ENCODE measurements at regions not wholly inside any gene's neighbourhood (a gene's known extent, or its start where the extent isn't known, plus 50 kb on each side); places are given as distances from the start of the nearest gene placed in this dataset.

DNA sequence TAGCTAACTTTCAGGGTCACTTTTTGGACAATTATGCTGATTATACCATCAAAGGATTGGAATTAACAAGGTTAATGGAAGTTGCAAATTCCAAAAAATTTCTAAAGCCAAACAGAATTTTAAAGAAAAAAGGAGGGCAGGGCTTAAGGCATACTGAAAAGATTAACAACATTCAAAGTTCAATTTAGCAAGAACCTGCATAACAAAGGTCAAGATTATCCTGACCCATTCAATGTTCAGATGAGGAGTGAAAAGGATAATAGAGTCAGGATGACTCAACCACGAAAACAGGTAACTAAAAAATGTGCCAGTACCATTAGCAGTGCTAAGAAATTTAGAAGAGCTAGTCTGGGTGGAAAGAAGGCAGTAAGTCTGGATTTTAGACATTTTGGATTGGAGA is 139.8 kb upstream of the HNMT start:
- DNase-seq, result no peak

DNA sequence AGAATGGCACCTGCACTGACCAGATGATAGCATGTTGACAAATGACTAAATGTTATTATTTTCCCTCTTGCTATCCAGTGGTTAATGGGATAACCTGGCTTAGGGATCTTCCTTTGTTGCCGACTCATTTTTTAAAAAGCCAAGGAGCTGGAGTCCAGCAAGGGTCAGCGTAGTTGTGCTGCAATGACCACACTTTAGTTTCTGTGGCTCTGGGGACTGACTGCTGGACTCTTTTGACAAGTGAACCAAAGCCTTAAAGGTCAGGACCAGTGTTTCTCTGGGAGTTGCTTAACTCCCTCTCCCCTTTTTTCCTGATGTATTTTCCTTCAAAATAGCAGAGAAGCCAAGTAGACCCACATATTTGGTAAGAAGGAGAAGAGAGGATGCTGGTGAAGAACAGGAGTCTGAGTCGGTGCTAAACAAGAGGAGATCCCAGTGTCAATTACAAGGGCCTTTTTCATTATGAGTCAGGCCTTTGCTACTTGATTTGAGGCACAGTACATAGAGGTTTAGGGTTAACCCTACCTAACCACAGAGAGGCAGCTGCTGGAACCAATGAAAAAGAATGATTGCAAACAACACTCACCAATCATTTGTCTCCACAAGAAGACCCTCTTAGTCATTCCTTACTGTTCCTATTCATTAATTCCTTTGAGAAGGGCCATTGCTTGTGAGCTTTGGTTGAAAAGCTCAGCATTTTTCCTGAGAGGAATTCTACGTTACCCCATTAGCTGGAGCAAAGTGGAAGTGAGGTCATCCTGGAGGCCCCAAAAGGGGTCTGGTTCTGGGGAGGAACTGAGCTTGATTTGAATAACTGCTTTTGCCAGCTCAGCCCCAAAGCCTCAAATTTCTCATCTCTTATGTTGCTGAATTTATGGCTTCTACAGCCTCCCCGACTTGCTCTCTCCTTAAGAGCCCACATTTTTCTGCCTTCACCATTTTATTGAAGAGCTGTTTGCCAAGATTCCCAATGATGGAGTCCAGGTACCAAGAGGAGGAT is 137.6 kb upstream of the HNMT start:
- DNase-seq, result no peak

DNA sequence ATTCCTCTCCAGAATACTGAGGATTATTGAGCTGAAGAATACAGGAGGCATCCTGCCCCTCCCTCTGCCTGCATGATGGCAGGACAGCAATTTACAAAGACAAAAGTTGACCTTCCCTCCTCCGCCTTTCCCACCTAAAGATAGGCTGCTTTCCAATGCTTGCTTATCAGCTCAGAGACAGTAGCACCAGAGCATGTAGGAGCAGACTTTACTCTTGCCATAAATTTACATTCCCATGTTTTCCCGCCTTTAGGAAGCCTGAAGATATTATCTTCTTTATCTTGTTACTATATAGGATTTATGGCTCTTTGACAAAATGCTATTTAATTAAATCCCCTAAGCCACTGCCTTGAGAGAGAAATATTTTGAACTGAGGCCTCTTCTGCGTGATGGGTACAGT is 135.6 kb upstream of the HNMT start:
- no peak for DNase-seq

DNA sequence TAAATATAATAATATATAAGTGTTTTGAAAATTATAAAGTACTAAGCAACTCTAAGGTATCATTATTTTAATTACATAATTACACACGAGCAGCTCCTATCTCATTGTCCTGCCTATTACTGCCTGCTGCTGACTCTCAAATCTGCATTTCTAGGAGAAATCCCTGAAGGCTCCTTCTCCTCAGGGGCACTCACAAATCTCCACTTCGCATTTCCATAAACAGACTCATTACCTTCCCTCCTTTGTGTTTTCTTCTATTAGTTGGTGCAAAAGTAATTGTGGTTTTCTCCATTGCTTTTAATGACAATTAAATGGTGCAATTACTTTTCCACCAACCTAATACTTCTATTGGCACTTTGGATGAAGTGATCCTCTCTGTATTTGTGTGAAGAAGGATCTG is 135.0 kb upstream of the HNMT start:
- no peak for DNase-seq

DNA sequence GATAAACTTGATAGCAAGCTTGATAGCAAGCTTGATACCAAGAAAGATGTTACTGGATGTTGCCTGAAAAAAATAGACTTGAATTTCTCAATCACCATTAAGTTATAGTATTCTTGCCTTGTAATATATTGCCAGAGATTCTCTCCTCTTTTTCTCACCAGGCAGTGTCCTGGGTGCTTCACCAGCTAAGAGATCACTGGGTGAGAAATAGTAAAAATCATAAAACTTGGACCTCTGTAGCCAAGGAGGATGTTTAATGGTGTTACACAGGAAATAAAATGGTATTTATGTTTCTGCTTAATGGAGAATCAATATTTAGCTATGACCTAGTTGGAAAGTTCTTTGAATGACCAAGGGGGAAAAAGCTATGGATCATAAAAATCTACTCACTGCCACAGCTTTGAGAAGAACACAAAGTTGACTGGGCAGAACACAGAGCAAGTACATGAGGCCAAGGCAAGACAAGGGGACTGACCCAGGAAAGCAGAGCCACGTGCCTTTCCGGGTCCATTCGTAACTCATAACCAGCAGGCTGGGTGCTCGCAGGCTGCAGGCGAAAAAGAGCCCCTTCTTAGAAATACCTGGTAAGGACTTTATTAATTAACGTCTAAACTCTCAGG is 129.4 kb upstream of the HNMT start:
- DNase-seq, result no peak

DNA sequence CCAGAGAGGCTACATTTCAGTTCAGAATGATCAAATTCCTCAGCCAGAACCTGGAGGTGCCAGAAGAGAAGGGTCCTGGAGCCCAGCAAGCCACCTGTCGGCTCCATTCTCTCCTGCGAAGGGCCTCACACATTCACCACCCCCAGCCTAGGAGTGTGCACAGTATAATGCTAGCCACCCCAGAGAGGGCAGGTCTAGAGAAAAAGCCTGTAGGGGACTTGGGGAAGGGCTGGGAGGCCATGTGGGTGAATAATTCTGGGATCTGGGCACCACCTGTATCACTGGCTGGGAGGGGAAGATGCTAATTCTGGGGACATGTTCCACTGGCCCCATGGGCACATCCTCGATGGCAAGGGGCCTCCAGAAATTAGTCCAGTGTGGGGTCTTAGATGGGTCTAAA is 127.6 kb upstream of the HNMT start:
- DNase-seq, result no peak

DNA sequence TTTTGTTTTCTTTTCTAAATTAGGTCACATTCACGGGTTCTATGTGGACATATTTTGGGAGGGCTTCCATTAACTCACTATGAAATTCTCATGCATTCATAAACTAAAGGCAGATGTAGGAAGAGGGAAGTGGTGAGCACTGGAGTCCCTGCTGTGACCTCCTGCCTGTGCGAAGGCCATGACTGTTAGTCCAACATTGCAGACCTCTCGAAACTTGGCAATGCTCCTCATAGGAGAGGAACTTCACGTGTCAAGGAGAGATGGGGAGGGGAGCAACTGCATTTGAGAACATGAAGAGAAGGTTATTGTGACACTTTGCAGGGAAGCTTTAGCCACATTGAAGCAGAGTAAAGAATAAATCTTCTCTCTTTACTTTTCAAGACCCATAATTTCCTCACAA is 126.4 kb upstream of the HNMT start:
- DNase-seq, result no peak

DNA sequence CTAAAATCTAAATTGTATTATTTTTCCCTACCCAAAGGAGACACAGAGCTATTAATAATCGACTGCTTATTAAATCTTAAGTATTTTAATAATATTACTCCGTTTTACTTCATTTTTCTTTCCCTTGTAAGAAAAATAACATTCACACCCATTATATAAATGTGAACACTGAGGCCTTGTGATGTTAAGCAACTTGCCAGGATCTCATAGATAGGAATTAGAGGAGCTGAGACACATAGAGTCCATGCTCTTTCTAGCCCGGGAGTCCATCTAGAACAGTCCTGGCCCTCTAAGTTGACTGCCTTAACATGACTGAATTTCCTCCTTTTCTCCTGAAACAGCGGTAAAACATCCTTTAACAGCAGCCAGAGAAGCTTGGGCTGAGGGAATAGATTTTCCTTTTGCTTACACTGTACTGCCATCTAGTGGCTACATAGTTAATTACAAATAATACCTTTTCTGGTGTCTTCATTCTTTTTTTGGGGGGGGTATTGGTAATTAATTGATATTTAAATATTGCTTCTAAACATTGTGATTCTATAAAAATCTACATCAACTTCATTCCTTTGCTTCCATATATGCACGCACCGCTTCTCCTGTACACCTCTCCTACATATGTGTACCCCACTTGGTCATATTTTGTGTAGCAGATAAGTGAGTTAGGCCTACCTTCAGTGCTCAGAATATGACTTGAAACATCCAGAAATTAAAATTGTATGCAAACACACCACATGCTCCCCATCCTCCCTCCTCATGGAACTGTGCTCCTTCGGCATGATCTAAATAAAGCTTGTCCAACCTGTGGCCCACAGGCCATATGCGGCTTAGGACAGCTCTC is 125.8 kb upstream of the HNMT start:
- peak in 2 of 51 donors; percentile 4 to 35 for DNase-seq

DNA sequence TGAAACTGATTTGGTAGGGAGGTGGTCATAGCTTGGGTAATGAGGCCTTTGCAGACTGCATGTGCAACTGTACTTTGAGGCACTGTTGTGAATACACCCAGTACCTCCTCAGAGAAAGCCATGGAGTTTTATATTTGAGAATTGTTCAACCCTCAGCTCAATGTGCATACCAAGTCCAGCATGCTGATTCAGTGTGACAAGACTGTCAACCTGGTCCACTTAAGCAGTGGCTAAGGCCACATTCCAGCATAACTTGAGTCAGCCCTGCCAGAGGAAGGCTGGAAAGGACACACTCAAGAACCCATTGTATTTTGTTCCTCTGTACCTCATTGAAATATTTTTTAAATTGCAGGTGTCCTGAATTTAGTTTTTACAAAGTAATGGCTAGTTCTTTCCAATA is 121.8 kb upstream of the HNMT start:
- no peak for DNase-seq

DNA sequence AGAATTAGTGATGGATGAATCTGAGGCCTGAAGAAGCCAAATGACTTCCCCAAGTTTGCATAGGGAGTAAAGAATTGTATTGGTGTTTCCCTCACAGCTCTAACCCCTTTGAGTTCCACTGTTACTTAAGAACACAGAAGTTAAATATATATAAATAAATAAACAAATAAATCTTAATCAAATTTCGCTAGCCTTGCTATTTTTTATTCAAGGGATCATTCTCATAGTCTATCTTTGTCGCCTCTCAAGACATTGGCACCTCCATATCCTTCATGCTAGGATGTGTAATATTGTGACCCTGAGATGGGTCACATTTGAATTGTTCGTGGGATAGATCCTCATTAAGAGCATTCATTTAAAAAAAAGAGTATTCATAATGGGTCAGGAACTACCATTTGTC is 121.3 kb upstream of the HNMT start:
- no peak for DNase-seq

DNA sequence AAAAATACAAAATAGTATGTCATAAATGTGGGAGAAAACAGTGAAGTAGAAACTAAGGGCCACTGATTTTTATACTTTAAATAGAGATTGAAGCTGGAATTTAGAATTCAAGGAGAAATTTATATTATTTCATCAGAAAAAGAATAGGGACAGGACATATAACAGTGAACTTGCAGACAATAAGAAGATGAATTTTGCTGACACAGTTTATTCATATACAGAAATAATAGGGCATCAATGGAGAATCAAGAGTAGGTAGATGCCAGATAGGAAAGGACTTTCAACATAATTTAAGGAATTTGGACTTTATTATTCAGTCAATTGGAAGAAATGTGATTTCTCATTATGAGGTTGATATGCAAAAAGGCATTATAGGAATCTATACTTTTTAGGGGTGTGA is 118.9 kb upstream of the HNMT start:
- DNase-seq, result no peak

DNA sequence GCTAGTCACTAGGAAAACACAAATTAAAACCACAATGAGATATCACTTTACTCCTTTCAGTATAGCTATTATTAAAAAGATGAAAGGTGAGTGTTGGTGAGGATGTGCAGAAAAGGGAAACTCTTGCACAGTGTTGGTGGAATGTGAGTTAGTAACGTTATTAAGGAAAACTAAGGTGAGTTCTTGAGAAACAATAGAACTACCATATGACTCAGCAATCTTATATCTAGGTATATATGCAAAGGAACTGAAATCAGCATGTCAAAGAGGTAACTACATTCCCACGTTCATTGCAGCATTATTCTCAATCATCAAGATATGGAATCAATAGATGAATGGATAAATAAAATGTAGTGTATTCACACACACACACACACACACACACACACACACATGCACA is 117.3 kb upstream of the HNMT start:
- DNase-seq, result no peak

DNA sequence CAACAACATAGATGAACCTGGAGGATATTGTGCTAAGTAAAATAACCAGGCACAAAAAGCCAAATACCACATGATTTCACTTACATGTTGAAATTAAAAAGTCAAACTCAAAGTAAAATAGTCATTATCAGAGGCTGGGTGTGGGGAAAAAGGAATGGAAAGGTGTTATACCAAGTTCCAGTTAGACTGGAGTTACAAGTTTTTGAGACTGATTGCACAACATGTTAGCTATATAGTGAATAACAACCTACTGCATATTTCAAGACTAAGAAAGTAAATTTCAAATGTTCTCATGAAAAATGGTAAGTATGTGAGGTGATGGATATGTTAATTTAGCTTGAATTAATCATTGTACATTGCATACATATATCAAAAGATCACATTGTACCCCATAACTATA is 116.8 kb upstream of the HNMT start:
- DNase-seq, result no peak

DNA sequence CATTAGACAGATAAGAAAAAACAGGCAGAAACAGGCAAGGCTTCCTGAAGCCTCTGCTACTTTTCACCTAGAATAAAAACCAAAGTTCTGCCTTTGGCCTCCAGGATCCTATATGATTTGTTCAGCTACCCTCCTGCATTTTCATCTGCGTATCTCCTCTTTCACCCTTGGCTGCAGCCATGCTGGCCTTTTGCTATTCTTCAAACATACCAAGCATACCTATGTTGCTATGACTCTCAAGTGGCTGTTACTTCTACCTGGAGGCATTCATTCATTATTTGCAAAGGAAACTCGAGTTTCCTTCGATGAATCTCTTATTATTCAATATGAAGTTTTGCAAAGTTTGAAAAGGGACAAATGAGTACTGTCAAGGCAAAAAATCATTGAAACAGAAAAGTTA is 106.4 kb upstream of the HNMT start:
- no peak for DNase-seq

DNA sequence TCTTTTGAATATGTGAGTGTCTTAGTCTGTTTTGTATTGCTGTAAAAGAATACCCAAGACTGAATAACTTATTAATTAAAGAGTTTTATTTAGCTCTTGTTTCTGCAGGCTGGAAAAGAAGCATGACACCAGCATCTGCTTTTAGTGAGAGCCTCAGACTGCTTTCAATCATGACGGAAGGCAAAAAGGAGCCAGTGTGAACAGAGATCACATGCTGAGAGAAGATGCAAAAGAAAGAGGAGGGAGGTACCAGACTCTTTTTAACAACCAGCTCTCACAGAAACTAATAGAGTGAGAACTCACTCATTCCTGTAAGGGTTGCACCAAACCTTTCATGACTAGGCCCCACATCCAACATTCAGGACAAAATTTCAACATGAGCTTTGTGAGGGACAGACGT is 101.6 kb upstream of the HNMT start:
- no peak for DNase-seq

DNA sequence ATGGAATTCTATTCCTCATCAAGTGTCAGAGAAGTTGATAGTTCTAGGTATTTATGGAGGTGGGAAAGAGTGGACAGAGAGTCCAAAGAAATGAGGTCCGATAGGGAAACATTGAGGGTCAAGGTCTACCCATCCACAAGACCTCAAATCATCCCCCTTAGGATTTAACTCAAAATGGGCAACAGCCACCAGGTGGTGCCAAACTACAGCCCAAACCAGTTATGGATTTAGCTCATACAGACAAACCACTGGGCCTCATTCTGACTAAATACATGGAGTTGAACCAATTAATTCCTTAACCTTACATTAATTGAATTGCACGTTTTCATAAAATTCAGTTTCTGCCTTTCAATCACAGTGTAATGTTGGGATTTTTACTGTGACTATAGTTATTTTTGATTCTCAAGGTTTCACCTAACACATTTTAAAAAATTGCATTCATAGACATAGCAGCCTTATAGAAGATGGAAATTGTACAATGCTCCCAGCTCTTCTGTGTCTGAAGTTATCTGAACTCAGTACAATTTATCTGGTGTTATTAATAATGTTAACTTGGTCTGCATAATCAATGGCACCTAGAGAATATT is 98.2 kb upstream of the HNMT start:
- peak in 17 of 51 donors; percentile 0 to 52 (median 5) for DNase-seq

DNA sequence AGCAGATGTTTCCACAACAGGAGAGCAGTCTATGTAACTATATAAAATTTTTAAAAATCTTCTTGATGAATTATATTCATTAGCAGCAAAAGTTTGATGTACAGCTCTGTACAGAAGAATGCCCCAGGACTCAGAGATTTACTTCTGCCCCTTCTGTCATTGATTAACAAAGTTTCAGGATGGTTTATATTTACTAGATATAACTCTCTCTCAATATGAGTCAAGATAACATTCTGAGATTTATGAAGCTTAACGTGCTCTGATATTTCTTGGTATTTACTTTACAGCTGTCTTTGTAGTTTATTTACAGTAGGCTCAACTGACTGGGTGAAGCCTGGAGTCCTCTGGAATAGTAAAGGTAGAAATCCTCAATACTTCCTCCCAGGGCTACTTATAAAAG is 93.6 kb upstream of the HNMT start:
- no peak for DNase-seq

DNA sequence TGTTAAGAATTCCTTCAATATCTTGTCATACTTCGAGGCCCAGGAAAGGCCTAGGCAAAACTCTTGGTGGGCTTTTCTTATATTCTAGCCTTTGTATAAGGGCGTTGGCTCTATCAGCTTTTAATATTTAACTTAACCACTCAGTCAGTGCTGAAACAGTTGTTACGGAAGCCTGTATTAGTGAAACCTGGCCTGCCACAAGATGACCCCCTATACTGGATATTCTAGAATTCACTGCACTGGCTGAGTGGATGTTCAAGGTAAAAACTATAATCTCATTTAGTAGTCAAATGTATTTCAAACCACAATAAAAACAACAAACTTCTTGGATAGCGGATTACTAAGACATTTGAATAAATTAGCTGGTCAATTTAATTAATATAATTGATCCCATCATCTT is 91.7 kb upstream of the HNMT start:
- no peak for DNase-seq

DNA sequence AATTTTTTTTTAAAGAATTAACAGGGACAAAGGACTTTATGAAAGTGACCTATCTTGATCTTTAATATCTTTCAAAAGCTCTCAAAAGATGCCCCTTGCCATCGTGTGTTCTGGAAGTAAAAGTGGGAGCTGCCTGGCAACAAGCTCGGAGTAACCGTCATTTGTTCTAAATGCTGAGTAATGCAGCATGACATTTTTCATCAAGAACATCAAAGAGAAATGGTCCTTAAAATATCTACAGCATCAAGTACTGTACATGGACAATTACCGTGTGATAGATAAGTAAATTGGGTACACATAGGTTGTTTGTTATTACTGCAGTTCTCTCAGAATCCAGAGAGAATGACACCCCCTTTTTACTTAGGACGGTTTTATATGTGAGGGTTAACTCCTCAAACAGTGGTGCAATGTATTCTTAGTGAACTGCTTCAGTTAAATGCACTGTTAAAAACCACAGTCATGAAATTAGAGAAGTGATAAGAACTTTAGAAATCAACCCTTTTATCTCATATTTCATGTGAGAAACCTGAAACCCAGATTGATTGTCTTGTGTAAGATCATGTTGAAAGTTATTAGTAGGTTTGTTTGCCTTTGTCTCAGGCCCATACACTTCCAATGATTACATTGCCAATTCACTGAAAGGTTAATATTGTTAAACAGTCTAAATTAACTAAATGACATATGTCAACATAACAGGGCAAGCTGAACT is 90.6 kb upstream of the HNMT start:
- DNase-seq, result no peak

DNA sequence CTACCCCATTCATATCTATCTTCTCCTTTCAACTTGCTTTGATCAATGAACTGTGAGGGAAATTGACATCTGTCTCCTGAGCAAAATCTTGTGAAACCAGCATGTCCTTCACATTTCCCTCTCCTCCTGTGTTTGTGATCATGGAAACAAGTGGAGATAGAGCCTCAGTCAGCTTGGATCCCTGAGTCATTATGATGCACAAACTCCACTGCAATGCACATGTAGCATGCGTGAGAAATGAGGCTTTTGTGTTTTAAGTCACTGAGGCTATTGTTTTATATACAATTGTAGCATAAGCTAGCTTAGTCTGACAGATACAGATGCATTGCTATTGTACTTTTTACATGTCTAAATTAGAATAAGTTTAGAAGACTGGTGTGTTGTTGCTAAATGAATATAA is 85.2 kb upstream of the HNMT start:
- DNase-seq, result no peak

DNA sequence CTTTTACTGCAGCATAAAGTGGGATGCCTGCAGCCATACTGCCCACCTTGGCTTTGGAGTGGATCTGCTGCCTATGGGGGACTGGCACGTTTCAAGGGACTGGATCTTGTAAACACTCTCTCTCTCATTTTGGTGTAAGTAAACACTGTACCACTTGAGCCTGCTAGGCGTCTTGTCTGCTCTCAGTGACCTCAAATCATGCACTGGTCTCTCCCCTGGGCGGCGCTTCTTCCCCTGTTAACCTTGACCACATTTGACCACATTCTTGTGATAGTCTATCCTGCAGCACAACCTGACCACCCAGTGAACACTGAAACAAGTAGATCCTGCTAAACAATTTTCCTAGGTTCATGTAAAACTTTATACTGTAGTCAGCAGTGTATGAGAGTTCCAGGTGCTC is 82.6 kb upstream of the HNMT start:
- DNase-seq, result no peak

Data from hypothalamus (tissue), 51 donors.